Large intestine (tissue), 3 donors: ENCODE measurements at regions not wholly inside any gene's neighbourhood (a gene's known extent, or its start where the extent isn't known, plus 50 kb on each side); places are given as distances from the start of the nearest gene placed in this dataset.

ENCODE experiments used
- DNase-seq, 2 donors: peaks; one replicate each; pipeline versions ENCODE4 v3.0.0 to v3.0.0-alpha.2; 2013
- H3K27ac ChIP-seq: one replicate; pipeline ENCODE4 v1.5.1; 2013; ENCODE audit warnings: low read length
- H3K27me3 ChIP-seq: 2 replicates; pipeline ENCODE4 v1.6.1; 2013; ENCODE audit warnings: low read length; ENCODE audit not compliant: control insufficient read depth, insufficient read depth
- H3K36me3 ChIP-seq: 2 replicates; pipeline ENCODE4 v1.6.1; 2013; ENCODE audit warnings: low read length; ENCODE audit not compliant: control insufficient read depth, insufficient read depth
- H3K4me1 ChIP-seq: one replicate; pipeline ENCODE4 v1.6.1; 2013; ENCODE audit warnings: low read length; ENCODE audit not compliant: control insufficient read depth, insufficient read depth
- H3K4me3 ChIP-seq: one replicate; pipeline ENCODE4 v1.5.1; 2013; ENCODE audit warnings: low read length
- H3K9me3 ChIP-seq: one replicate; pipeline ENCODE4 v1.6.1; 2013; ENCODE audit warnings: mild to moderate bottlenecking, low read depth, low read length, moderate library complexity; ENCODE audit not compliant: control insufficient read depth
- WGBS: methylation state at CpG from one replicate; pipeline ENCODE4 v1.1.5; 2013; ENCODE audit warnings: low lambda C conversion rate; ENCODE audit not compliant: insufficient coverage; 5-methylcytosine and 5-hydroxymethylcytosine counted together

GRCh38 chr11:15665368-15665871 is 550.7 kb downstream of the INSC start:
- H3K4me1 ChIP-seq, result peaks cover 20% of the 10 kb centered on the region
- no peaks in the 10 kb centered on the region for H3K36me3 ChIP-seq
- H3K9me3 ChIP-seq, result no peaks in the 10 kb centered on the region
- H3K4me3 ChIP-seq, result no peak overlapping the region
- peak; percentile 78 to 88 for DNase-seq
- no peaks in the 10 kb centered on the region for H3K27me3 ChIP-seq
- no CpG with 5 or more reads among the region's 4 CpGs for WGBS
- H3K27ac ChIP-seq, result peak overlapping the region; percentile 49

- H3K4me1 ChIP-seq, result peaks cover 12% of the 10 kb centered on the region
- H3K27ac ChIP-seq, result no peak overlapping the region
- H3K4me3 ChIP-seq, result no peak overlapping the region
- no peaks in the 10 kb centered on the region for H3K36me3 ChIP-seq
- H3K9me3 ChIP-seq, result no peaks in the 10 kb centered on the region
- H3K27me3 ChIP-seq, result no peaks in the 10 kb centered on the region
- no CpG with 5 or more reads among the region's 3 CpGs for WGBS
- DNase-seq, result no peak
Measured at GRCh38 chr11:15667127-15667725, 552.5 kb downstream of the INSC start.

- H3K4me3 ChIP-seq, result no peak overlapping the region
- 83% methylated on average over 2 of the region's 3 CpGs for WGBS
- no peak for DNase-seq
- no peaks in the 10 kb centered on the region for H3K36me3 ChIP-seq
- no peaks in the 10 kb centered on the region for H3K27me3 ChIP-seq
- no peaks in the 10 kb centered on the region for H3K9me3 ChIP-seq
- peaks cover 10% of the 10 kb centered on the region for H3K4me1 ChIP-seq
- no peak overlapping the region for H3K27ac ChIP-seq
Measured at GRCh38 chr11:15668718-15669117, 554.0 kb downstream of the INSC start.

- Histone ChIP-seq H3K27me3 (no peaks in the 10 kb centered on the region), H3K36me3 (no peaks in the 10 kb centered on the region), H3K4me1 (peaks cover 4% of the 10 kb centered on the region), H3K27ac (no peak overlapping the region), H3K9me3 (no peaks in the 10 kb centered on the region), H3K4me3 (no peak overlapping the region)
- WGBS, result no CpG with 5 or more reads among the region's 12 CpGs
- DNase-seq, result peak in 1 of 2 donors; percentile 46
Measured at GRCh38 chr11:15670520-15671070, 555.9 kb downstream of the INSC start.

- H3K27me3 ChIP-seq, result no peaks in the 10 kb centered on the region
- no peak overlapping the region for H3K4me3 ChIP-seq
- H3K4me1 ChIP-seq, result no peaks in the 10 kb centered on the region
- DNase-seq, result no peak
- H3K27ac ChIP-seq, result no peak overlapping the region
- no peaks in the 10 kb centered on the region for H3K9me3 ChIP-seq
- no peaks in the 10 kb centered on the region for H3K36me3 ChIP-seq
Measured at GRCh38 chr11:15671216-15671615, 556.5 kb downstream of the INSC start.

GRCh38 chr11:15672825-15673224 is 558.1 kb downstream of the INSC start:
- peaks cover 5% of the 10 kb centered on the region for H3K9me3 ChIP-seq
- H3K27me3 ChIP-seq, result no peaks in the 10 kb centered on the region
- no CpG with 5 or more reads among the region's 3 CpGs for WGBS
- no peak for DNase-seq
- H3K27ac ChIP-seq, result no peak overlapping the region
- no peaks in the 10 kb centered on the region for H3K36me3 ChIP-seq
- H3K4me1 ChIP-seq, result no peaks in the 10 kb centered on the region
- H3K4me3 ChIP-seq, result no peak overlapping the region

- peaks cover 5% of the 10 kb centered on the region for H3K9me3 ChIP-seq
- DNase-seq, result no peak
- H3K4me3 ChIP-seq, result no peak overlapping the region
- no peaks in the 10 kb centered on the region for H3K4me1 ChIP-seq
- no peaks in the 10 kb centered on the region for H3K36me3 ChIP-seq
- H3K27me3 ChIP-seq, result no peaks in the 10 kb centered on the region
- H3K27ac ChIP-seq, result no peak overlapping the region
Measured at GRCh38 chr11:15673408-15673831, 558.7 kb downstream of the INSC start.

- Histone ChIP-seq H3K27me3 (no peaks in the 10 kb centered on the region), H3K4me3 (no peak overlapping the region), H3K27ac (no peak overlapping the region), H3K4me1 (no peaks in the 10 kb centered on the region), H3K9me3 (peaks cover 5% of the 10 kb centered on the region), H3K36me3 (no peaks in the 10 kb centered on the region)
- DNase-seq, result no peak
- no CpG with 5 or more reads among the region's 1 CpG for WGBS
Measured at GRCh38 chr11:15674756-15675155, 560.0 kb downstream of the INSC start.

GRCh38 chr11:15675683-15676082 is 561.0 kb downstream of the INSC start:
- WGBS, result 80% methylated on average over 1 of the region's 1 CpG
- H3K4me1 ChIP-seq, result no peaks in the 10 kb centered on the region
- H3K27ac ChIP-seq, result no peak overlapping the region
- DNase-seq, result no peak
- no peaks in the 10 kb centered on the region for H3K36me3 ChIP-seq
- H3K9me3 ChIP-seq, result peaks cover 5% of the 10 kb centered on the region
- H3K4me3 ChIP-seq, result no peak overlapping the region
- H3K27me3 ChIP-seq, result no peaks in the 10 kb centered on the region

GRCh38 chr11:15677181-15677580 is 562.5 kb downstream of the INSC start:
- Histone ChIP-seq H3K9me3 (peaks cover 5% of the 10 kb centered on the region), H3K4me1 (no peaks in the 10 kb centered on the region), H3K4me3 (no peak overlapping the region), H3K36me3 (no peaks in the 10 kb centered on the region), H3K27me3 (no peaks in the 10 kb centered on the region), H3K27ac (no peak overlapping the region)
- 100% methylated on average over 1 of the region's 1 CpG for WGBS
- DNase-seq, result no peak

GRCh38 chr11:15683528-15683927 is 568.8 kb downstream of the INSC start:
- no peaks in the 10 kb centered on the region for H3K4me1 ChIP-seq
- no peaks in the 10 kb centered on the region for H3K36me3 ChIP-seq
- H3K27ac ChIP-seq, result no peak overlapping the region
- H3K4me3 ChIP-seq, result no peak overlapping the region
- no peak for DNase-seq
- H3K9me3 ChIP-seq, result peaks cover 4% of the 10 kb centered on the region
- no peaks in the 10 kb centered on the region for H3K27me3 ChIP-seq
